ENCODE measurements at regions not wholly inside any gene's neighbourhood (a gene's known extent, or its start where the extent isn't known, plus 50 kb on each side); places are given as distances from the start of the nearest gene placed in this dataset.

GRCh38 chr9:108466304-108466703, 389.5 kb downstream of the ACTL7B start:
- Histone ChIP-seq H3K9me3 (no peaks in the 10 kb centered on the region), H3K27me3 (ENCODE audit: insufficient read depth in 3 of 3, low read length in 2 of 3) (no peaks in the 10 kb centered on the region), H3K4me3 (no peak overlapping the region), H3K36me3 (ENCODE audit: insufficient read depth in 1 of 2, low read depth in 1 of 2) (no peaks in the 10 kb centered on the region), H3K4me1 (peaks cover 11% of the 10 kb centered on the region), H3K27ac (no peak overlapping the region)
- 83 to 98% (median 90%) methylated on average over 2 of the region's 2 CpGs for WGBS, 3 donors
- DNase-seq (no peak), ATAC-seq (no peak)
- intact Hi-C loops (cut with DNase I): loop anchor here in 1 of 2 donors (5.0 kb wide), 1 partner anchor 101 kb away; no protein-coding TSS in a partner anchor
- TF ChIP-seq CTCF (IDR thresholded peaks at IDR 0.05): no peak

- H3K27ac ChIP-seq: no peak overlapping the region
- DNase-seq: no peak
- intact Hi-C loops (cut with DNase I): loop anchor here (5.0 kb wide), 2 partner anchors 52 to 977 kb away; partner anchors contain the start of gene KLF4 (in 1 of the 2)
- H3K36me3 ChIP-seq (ENCODE audit: insufficient read depth in 1 of 2, low read depth in 1 of 2): no peaks in the 10 kb centered on the region
- WGBS, 3 donors: 41 to 56% (median 47%) methylated on average over 3 of the region's 3 CpGs
- H3K4me3 ChIP-seq: no peak overlapping the region
- no peak for TF ChIP-seq CTCF (IDR thresholded peaks at IDR 0.05)
- ATAC-seq: peak in 1 of 4 donors; percentile 21
- H3K9me3 ChIP-seq: no peaks in the 10 kb centered on the region
- H3K4me1 ChIP-seq: peaks cover 11% of the 10 kb centered on the region
- no peaks in the 10 kb centered on the region for H3K27me3 ChIP-seq (ENCODE audit: insufficient read depth in 3 of 3, low read length in 2 of 3)
Observed at GRCh38 chr9:108463932-108464606, 391.7 kb downstream of the ACTL7B start.

- 96 to 97% (median 97%) methylated on average over 2 of the region's 2 CpGs for WGBS, 3 donors
- Histone ChIP-seq H3K4me1 (no peaks in the 10 kb centered on the region), H3K27ac (no peak overlapping the region), H3K36me3 (ENCODE audit: insufficient read depth in 1 of 2, low read depth in 1 of 2) (no peaks in the 10 kb centered on the region), H3K4me3 (no peak overlapping the region), H3K27me3 (ENCODE audit: insufficient read depth in 3 of 3, low read length in 2 of 3) (no peaks in the 10 kb centered on the region), H3K9me3 (no peaks in the 10 kb centered on the region)
- ATAC-seq (no peak), DNase-seq (no peak)
- intact Hi-C loops (cut with DNase I): no loop called here
- no peak for TF ChIP-seq CTCF (IDR thresholded peaks at IDR 0.05)
Observed at GRCh38 chr9:108456903-108457302, 398.9 kb downstream of the ACTL7B start.

GRCh38 chr9:108445431-108446071, 410.2 kb downstream of the ACTL7B start:
- intact Hi-C loops (cut with DNase I): no loop called here
- Histone ChIP-seq H3K27ac (no peak overlapping the region), H3K4me1 (no peaks in the 10 kb centered on the region), H3K27me3 (ENCODE audit: insufficient read depth in 3 of 3, low read length in 2 of 3) (no peaks in the 10 kb centered on the region), H3K36me3 (ENCODE audit: insufficient read depth in 1 of 2, low read depth in 1 of 2) (no peaks in the 10 kb centered on the region), H3K4me3 (no peak overlapping the region), H3K9me3 (no peaks in the 10 kb centered on the region)
- DNase-seq (no peak), ATAC-seq (no peak)
- no peak for TF ChIP-seq CTCF (IDR thresholded peaks at IDR 0.05)
- 92 to 94% (median 93%) methylated on average over 8 of the region's 8 CpGs for WGBS, 3 donors
